T-helper 2 cell treated with Interferon-gamma antibody and Interleukin-4, amounts not matched to agents 5 μg/mL and 100 μg/mL, for 36 hours (primary cell): ENCODE measurements at regions not wholly inside any gene's neighbourhood (a gene's known extent, or its start where the extent isn't known, plus 50 kb on each side); places are given as distances from the start of the nearest gene placed in this dataset.
"Not testable (repeated sequence)": the region's sequence is repeated elsewhere in the genome, so short reads cannot be mapped to it uniquely, and the experiment has no call there.

ENCODE experiments used
- DNase-seq: peaks from one replicate; pipeline ENCODE4 v3.0.0; 2021; ENCODE audit warnings: low spot score
- H3K27ac Mint-ChIP-seq: one replicate; pipeline ENCODE4 v1.8.0; 2021; ENCODE audit warnings: mild to moderate bottlenecking, mixed read lengths
- H3K27me3 Mint-ChIP-seq: one replicate; pipeline ENCODE4 v1.8.0; 2021; ENCODE audit warnings: low read depth, mixed read lengths
- H3K36me3 Mint-ChIP-seq: one replicate; pipeline ENCODE4 v1.8.0; 2021; ENCODE audit warnings: low read depth, mixed read lengths
- H3K4me1 Mint-ChIP-seq: one replicate; pipeline ENCODE4 v1.8.0; 2021; ENCODE audit warnings: low read depth, mixed read lengths
- H3K4me3 Mint-ChIP-seq: one replicate; pipeline ENCODE4 v1.8.0; 2022; ENCODE audit warnings: mild to moderate bottlenecking, moderate library complexity, mixed read lengths
- H3K9me3 Mint-ChIP-seq: one replicate; pipeline ENCODE4 v1.8.0; 2021; ENCODE audit warnings: mixed read lengths

DNA sequence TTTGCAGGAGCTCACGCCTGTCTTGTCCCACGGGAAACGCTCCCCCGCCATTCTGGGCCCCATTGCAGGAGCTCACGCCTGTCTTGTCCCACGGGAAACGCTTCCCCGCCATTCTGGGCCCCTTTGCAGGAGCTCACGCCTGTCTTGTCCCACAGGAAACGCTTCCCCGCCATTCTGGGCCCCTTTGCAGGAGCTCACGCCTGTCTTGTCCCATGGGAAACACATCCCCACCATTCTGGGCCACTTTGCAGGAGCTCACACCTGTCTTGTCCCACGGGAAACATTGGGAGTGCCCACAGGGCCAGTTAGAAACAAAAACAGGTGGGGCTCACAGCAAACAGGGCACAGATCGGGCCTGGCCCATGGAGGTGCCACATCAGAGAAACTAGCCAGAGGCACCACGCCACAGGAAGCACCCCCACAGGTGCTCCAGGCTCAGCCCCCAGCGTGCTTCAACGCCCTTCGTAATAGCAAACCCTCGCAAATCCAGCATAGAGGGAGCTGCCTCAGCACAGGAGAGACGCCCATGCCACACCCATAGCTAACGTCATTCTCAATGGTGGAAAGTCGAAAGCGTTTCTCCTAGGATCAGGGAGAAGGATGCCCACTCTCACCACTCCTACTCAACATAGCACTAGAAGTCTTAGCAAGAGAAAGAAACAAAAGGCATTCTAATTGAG lies 218.2 kb upstream of the FRG1 start:
- not testable (repeated sequence) for H3K9me3 Mint-ChIP-seq, H3K4me1 Mint-ChIP-seq, H3K27ac Mint-ChIP-seq, H3K4me3 Mint-ChIP-seq, H3K36me3 Mint-ChIP-seq, H3K27me3 Mint-ChIP-seq, DNase-seq

DNA sequence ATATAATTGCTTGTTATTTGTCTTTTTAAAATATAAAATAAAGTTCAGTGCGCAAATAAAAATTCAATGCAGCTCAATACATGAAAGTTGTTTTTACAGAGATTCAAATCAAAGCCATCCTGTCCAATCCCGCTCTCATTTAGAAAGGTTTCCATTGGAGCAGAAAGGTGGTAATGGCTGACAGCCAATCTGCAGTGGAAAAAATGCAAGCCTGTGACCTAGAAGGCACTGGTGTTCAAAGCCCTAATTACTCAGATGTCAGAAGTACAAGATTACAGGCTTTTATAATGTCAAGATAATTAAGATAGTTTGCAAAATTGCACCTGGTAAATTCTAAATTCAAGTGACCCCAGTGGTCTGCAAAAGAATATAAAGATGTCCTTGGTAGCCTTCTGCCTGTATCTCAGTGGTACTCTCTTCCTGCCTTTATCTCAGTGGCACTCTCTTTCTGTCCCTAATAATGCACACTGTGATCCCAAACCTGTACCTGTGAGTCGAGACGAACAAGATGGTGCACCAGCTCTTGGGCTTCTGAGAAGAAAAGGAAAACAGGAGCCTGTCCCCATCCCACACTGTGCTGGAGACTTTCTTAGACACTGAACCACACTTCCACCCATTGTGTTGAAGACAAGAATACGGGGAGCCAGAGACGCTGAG lies 212.6 kb upstream of the FRG1 start:
- H3K4me3 Mint-ChIP-seq, H3K9me3 Mint-ChIP-seq, H3K4me1 Mint-ChIP-seq, H3K27ac Mint-ChIP-seq, H3K27me3 Mint-ChIP-seq, H3K36me3 Mint-ChIP-seq, DNase-seq: not testable (repeated sequence)

DNA sequence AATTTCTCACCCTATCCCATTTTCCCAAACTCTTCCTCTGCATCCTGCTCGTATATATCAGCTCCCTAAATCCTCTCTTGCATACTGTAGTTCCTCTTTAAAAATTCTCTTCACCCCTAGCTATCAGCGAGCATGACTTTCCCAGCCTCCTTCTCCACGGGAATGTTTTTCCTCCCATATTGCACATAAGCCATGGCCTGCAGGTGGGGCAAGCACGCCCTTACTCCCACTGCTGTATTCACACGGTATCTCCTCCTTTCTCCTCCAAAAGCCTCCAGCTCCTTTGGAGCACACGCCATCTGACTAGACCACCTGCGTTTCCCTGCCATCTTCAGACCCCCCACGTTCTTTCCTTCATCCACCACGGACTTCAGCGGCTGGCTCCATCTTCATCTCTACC lies 208.7 kb upstream of the FRG1 start:
- H3K4me1 Mint-ChIP-seq, DNase-seq, H3K27me3 Mint-ChIP-seq, H3K9me3 Mint-ChIP-seq, H3K36me3 Mint-ChIP-seq, H3K27ac Mint-ChIP-seq, H3K4me3 Mint-ChIP-seq: not testable (repeated sequence)

DNA sequence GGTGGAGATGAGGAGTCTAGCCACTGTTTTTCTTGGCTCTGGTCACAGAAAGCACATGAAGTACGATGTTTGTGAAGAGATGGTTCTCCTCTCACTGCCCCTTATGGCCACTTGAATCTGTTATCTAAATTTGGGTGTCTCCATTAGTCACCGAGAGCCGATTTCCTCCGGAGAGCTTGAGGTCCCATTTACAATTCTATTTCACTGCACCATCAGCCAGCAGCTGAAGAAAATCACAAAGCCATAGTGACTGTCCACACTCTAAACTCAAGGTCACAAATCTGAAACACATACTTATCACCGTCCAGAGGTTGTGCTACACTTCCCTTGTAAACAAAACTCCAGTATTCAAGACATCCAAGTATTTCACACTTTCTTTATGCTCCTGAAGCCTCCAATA lies 207.2 kb upstream of the FRG1 start:
- DNase-seq, H3K4me1 Mint-ChIP-seq, H3K9me3 Mint-ChIP-seq, H3K27me3 Mint-ChIP-seq, H3K27ac Mint-ChIP-seq, H3K36me3 Mint-ChIP-seq, H3K4me3 Mint-ChIP-seq: not testable (repeated sequence)

DNA sequence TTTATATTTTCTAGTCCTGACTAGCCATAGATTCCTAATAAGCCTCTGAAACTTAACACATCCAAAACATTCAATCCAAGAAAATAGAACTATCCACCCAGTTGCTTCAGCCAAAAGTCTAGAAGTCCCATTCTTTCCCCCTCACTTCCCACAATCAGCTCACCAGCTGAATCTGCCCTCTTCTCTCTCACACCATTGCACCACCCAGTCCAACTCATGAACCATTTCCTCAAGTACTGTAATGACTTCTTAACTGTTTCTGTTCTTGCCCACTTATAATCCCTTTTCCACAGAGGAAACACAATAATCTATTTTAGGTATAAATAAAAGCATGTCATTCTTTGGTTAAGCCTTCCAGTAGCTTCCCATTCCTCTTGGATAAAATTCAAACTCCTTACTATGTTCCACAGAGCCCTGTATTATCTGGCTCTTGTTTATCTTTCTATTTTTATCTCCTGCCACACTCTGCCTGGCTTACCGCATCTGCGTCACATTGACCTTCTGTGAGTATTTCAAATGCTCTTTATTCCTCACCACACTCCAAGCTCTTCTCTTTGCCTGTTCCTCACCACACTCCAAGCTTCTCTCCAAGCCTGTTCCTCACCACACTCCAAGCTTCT lies 205.9 kb upstream of the FRG1 start:
- H3K9me3 Mint-ChIP-seq, H3K27me3 Mint-ChIP-seq, DNase-seq, H3K36me3 Mint-ChIP-seq, H3K27ac Mint-ChIP-seq, H3K4me3 Mint-ChIP-seq, H3K4me1 Mint-ChIP-seq: not testable (repeated sequence)

DNA sequence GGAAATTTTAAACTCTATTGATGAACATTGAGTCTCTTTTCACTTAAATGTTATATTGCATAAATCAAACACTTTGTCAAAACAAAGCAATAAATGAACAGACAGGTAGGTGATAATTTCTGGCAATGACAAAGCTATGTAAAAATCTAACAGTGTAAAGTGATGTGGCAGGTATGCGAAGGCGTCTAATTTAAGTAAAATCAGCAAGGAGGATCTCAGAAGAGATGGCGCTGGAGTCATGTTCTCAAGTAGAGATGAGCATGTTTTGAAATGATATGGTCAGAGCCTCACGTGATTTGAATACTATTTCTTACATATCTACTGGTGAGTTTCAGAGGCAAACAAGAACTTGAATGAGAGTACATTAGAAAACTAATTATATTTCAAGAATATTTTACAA lies 204.0 kb upstream of the FRG1 start:
- not testable (repeated sequence) for H3K36me3 Mint-ChIP-seq, H3K27me3 Mint-ChIP-seq, H3K9me3 Mint-ChIP-seq, DNase-seq, H3K27ac Mint-ChIP-seq, H3K4me1 Mint-ChIP-seq, H3K4me3 Mint-ChIP-seq

- not testable (repeated sequence) for H3K9me3 Mint-ChIP-seq, H3K4me1 Mint-ChIP-seq, H3K27me3 Mint-ChIP-seq, DNase-seq, H3K27ac Mint-ChIP-seq, H3K36me3 Mint-ChIP-seq, H3K4me3 Mint-ChIP-seq
Measured at GRCh38 chr4:189740118-189740517, 200.6 kb upstream of the FRG1 start.

- H3K27me3 Mint-ChIP-seq: no peaks in the 10 kb centered on the region
- DNase-seq: no peak
- no peaks in the 10 kb centered on the region for H3K36me3 Mint-ChIP-seq
- no peak overlapping the region for H3K27ac Mint-ChIP-seq
- H3K9me3 Mint-ChIP-seq: no peaks in the 10 kb centered on the region
- H3K4me3 Mint-ChIP-seq: no peak overlapping the region
- no peaks in the 10 kb centered on the region for H3K4me1 Mint-ChIP-seq
Measured at GRCh38 chr4:189740873-189741272, 199.8 kb upstream of the FRG1 start.

- not testable (repeated sequence) for DNase-seq, H3K36me3 Mint-ChIP-seq, H3K27me3 Mint-ChIP-seq, H3K4me3 Mint-ChIP-seq, H3K27ac Mint-ChIP-seq, H3K4me1 Mint-ChIP-seq
- peaks cover 16% of the 10 kb centered on the region for H3K9me3 Mint-ChIP-seq
Measured at GRCh38 chr4:189753092-189753491, 187.6 kb upstream of the FRG1 start.

DNA sequence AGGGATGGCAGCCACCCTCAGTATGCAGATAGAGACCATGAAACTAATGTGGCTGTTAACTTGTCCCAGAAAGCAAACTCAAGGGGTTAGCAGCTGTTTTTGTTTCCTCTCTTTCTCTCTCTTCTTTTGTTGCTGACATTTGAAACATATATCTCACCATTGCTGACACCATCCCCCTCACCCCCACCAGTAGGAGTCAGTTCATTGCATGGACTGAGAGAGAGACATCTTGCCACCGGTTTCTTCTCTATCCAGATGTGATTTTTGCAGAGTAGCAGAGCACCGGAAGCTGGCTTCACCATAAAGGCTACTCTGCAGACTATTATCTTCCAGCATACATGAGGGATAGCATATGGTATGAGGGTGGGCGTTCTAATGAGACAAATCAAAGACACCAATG lies 177.1 kb upstream of the FRG1 start:
- Mint-ChIP-seq H3K4me1 (no peaks in the 10 kb centered on the region), H3K27me3 (no peaks in the 10 kb centered on the region), H3K9me3 (no peaks in the 10 kb centered on the region), H3K36me3 (no peaks in the 10 kb centered on the region), H3K4me3 (no peak overlapping the region), H3K27ac (no peak overlapping the region)
- DNase-seq: no peak

DNA sequence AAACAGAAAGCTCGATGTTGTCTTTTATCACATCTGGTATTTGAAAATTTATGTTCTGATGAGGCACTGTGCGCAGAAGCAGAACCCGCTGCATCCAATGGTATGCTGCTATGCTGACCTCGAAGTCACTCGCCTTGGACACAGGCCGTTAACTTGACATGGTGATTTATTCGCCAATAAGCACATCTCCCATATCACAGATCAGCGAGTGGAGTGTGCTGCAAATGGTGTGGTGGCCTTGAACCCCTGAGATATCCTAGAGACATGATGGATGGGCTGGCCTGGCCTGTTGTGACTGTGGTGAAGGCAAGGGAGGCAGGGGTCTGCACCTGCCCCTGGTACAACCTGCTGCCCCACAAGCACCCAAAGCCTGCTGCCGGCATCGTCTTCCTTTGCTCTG lies 175.4 kb upstream of the FRG1 start:
- Mint-ChIP-seq H3K9me3 (no peaks in the 10 kb centered on the region), H3K27me3 (no peaks in the 10 kb centered on the region), H3K4me3 (no peak overlapping the region), H3K36me3 (no peaks in the 10 kb centered on the region), H3K4me1 (no peaks in the 10 kb centered on the region), H3K27ac (no peak overlapping the region)
- DNase-seq: no peak

DNA sequence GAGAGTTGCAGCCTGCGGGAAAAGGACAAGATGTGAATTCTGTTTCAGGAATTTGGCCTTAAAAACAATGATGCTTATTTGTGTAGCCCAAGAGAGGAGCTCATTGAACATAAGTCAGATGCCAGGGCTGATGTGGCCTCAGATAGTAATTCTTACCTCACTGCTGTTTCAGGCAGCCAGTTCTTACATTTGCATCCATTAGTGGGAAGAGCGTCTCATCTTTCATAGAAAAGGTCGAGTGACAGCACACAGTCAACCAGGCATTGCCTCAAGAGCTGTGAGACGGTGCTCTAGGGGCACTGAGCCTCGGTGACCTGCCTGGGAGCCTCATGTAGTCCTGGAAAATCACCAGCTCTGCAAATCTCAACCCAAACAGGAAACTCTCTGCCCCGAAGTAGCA lies 174.9 kb upstream of the FRG1 start:
- Mint-ChIP-seq H3K36me3 (no peaks in the 10 kb centered on the region), H3K4me1 (no peaks in the 10 kb centered on the region), H3K27me3 (no peaks in the 10 kb centered on the region), H3K9me3 (no peaks in the 10 kb centered on the region), H3K27ac (no peak overlapping the region), H3K4me3 (no peak overlapping the region)
- DNase-seq: no peak

DNA sequence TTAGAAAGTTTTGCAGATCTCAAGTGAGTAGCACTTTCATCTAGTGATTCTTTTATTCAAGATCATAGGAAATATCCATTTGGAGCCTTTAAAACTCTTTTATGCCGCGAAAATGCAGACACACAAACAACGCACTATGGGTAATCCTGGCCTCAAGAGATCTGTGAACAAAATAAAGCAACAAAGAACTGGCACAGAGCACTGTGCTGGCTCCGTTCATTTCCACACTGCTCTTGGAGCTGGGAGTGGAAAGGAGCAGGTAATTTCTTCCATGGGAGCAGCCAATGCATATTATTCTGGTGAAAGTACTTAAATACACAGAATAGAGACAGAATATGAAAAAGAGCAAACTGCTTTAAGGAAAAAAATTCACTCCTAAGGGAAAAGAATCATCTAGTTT lies 172.7 kb upstream of the FRG1 start:
- H3K4me1 Mint-ChIP-seq: no peaks in the 10 kb centered on the region
- no peak overlapping the region for H3K4me3 Mint-ChIP-seq
- H3K27me3 Mint-ChIP-seq: no peaks in the 10 kb centered on the region
- H3K9me3 Mint-ChIP-seq: no peaks in the 10 kb centered on the region
- H3K36me3 Mint-ChIP-seq: no peaks in the 10 kb centered on the region
- no peak overlapping the region for H3K27ac Mint-ChIP-seq
- DNase-seq: no peak

DNA sequence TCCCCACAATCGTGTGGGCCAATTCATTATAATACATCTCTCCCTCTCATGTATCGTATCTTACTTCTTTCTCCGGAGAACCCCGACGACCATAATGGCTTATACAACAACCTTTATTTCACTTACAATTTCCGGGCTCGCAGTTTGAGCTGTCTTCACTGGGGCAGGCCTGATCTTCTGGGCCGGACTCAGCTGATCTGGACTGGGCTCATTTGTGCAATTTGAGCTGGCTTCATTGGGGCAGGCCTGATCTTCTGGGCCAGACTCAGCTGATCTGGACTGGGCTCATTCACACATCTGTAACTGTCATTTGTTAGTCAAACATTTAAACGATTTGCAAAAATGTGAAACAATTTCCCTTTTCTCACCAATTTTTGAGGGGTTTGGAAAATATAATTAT lies 171.5 kb upstream of the FRG1 start:
- H3K4me3 Mint-ChIP-seq: no peak overlapping the region
- no peaks in the 10 kb centered on the region for H3K27me3 Mint-ChIP-seq
- peaks cover 6% of the 10 kb centered on the region for H3K9me3 Mint-ChIP-seq
- H3K36me3 Mint-ChIP-seq: no peaks in the 10 kb centered on the region
- no peak for DNase-seq
- no peak overlapping the region for H3K27ac Mint-ChIP-seq
- no peaks in the 10 kb centered on the region for H3K4me1 Mint-ChIP-seq
